Smooth muscle cell (in vitro differentiated cells): ENCODE measurements at regions not wholly inside any gene's neighbourhood (a gene's known extent, or its start where the extent isn't known, plus 50 kb on each side); places are given as distances from the start of the nearest gene placed in this dataset.
"Not testable (repeated sequence)": the region's sequence is repeated elsewhere in the genome, so short reads cannot be mapped to it uniquely, and the experiment has no call there.

Source experiments
- DNase-seq: peaks from one replicate; lab custom pipeline; 2025; ENCODE audit not compliant: unreplicated experiment; lab: John Stamatoyannopoulos, UW
- H2AFZ ChIP-seq: fragments of 200-600 bp; sonication (generic); 2 replicates; pipeline ENCODE4 v1.6.0; 2016; ENCODE audit warnings: antibody characterized with exemption, low read depth, mild to moderate bottlenecking
- H3F3A ChIP-seq: fragments of 200-600 bp; sonication (generic); 2 replicates; pipeline ENCODE4 v1.6.0; 2017; ENCODE audit warnings: antibody characterized with exemption, low read depth
- H3K27ac ChIP-seq: fragments of 200-600 bp; sonication (generic); 2 replicates; pipeline ENCODE4 v1.5.1; 2016; ENCODE audit warnings: low read depth, mild to moderate bottlenecking
- H3K27me3 ChIP-seq: fragments of 200-600 bp; sonication (generic); 2 replicates; pipeline ENCODE4 v1.6.1; 2016; ENCODE audit warnings: low read depth, mild to moderate bottlenecking
- H3K36me3 ChIP-seq: fragments of 200-600 bp; sonication (generic); 2 replicates; pipeline ENCODE4 v1.5.1; 2016; ENCODE audit warnings: low read depth
- H3K4me1 ChIP-seq: fragments of 200-600 bp; sonication (generic); 2 replicates; pipeline ENCODE4 v1.5.1; 2016; ENCODE audit warnings: low read depth
- H3K4me2 ChIP-seq: fragments of 200-600 bp; sonication (generic); 2 replicates; pipeline ENCODE4 v1.6.0; 2016; ENCODE audit warnings: mild to moderate bottlenecking
- H3K4me3 ChIP-seq: fragments of 200-600 bp; sonication (generic); 2 replicates; pipeline ENCODE4 v1.5.1; 2016; ENCODE audit warnings: mild to moderate bottlenecking
- H3K79me2 ChIP-seq: fragments of 200-600 bp; sonication (generic); 2 replicates; pipeline ENCODE4 v1.6.0; 2016; ENCODE audit warnings: low read depth, mild to moderate bottlenecking
- H3K9ac ChIP-seq: fragments of 200-600 bp; sonication (generic); 2 replicates; pipeline ENCODE4 v1.6.0; 2016; ENCODE audit warnings: low read depth
- H3K9me3 ChIP-seq: fragments of 200-600 bp; sonication (generic); replicated peaks from 2 replicates; pipeline ENCODE4 v1.5.1; 2016; ENCODE audit warnings: low read depth
- H4K20me1 ChIP-seq: fragments of 200-600 bp; sonication (generic); 2 replicates; pipeline ENCODE4 v1.6.0; 2016; ENCODE audit warnings: low read depth
- WGBS: methylation state at CpG from one replicate; pipeline ENCODE4 v1.1.7; 2016; ENCODE audit warnings: low lambda C conversion rate; 5-methylcytosine and 5-hydroxymethylcytosine counted together
- TF ChIP-seq, protein P1 (sequence below): fragments of 200-600 bp; sonication (generic); IDR thresholded peaks from 2 replicates; pipeline ENCODE4 v1.5.1; 2017; ENCODE audit warnings: borderline replicate concordance, mild to moderate bottlenecking, antibody characterized with exemption; ENCODE audit not compliant: insufficient read depth, poor library complexity, severe bottlenecking

- Histone ChIP-seq H3K4me2 (no peak overlapping the region), H3K4me1 (no peaks in the 10 kb centered on the region), H3K79me2 (no peaks in the 10 kb centered on the region), H3K9ac (no peak overlapping the region), H3K4me3 (no peak overlapping the region), H3K27ac (no peak overlapping the region), H2AFZ (no peak overlapping the region), H3K36me3 (no peaks in the 10 kb centered on the region), H3K27me3 (no peaks in the 10 kb centered on the region), H3K9me3 (no peaks in the 10 kb centered on the region), H3F3A (no peaks in the 10 kb centered on the region), H4K20me1 (no peaks in the 10 kb centered on the region)
- TF ChIP-seq, protein P1, sequence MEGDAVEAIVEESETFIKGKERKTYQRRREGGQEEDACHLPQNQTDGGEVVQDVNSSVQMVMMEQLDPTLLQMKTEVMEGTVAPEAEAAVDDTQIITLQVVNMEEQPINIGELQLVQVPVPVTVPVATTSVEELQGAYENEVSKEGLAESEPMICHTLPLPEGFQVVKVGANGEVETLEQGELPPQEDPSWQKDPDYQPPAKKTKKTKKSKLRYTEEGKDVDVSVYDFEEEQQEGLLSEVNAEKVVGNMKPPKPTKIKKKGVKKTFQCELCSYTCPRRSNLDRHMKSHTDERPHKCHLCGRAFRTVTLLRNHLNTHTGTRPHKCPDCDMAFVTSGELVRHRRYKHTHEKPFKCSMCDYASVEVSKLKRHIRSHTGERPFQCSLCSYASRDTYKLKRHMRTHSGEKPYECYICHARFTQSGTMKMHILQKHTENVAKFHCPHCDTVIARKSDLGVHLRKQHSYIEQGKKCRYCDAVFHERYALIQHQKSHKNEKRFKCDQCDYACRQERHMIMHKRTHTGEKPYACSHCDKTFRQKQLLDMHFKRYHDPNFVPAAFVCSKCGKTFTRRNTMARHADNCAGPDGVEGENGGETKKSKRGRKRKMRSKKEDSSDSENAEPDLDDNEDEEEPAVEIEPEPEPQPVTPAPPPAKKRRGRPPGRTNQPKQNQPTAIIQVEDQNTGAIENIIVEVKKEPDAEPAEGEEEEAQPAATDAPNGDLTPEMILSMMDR: no peak
- DNase-seq: no peak
- WGBS: 72% methylated on average over 14 of the region's 14 CpGs
These were observed 241.8 kb downstream of the ALG10 start for GRCh38 chr12:34264110-34264509.

- not testable (repeated sequence) for H3K4me1 ChIP-seq
These were observed 251.4 kb downstream of the ALG10 start for GRCh38 chr12:34273703-34274102.

GRCh38 chr12:34275129-34275528 lies 252.8 kb downstream of the ALG10 start:
- Histone ChIP-seq H3K4me2 (no peak overlapping the region), H3K27ac (no peak overlapping the region), H2AFZ (no peak overlapping the region), H3F3A (no peaks in the 10 kb centered on the region), H3K4me1 (no peaks in the 10 kb centered on the region), H3K79me2 (no peaks in the 10 kb centered on the region), H4K20me1 (no peaks in the 10 kb centered on the region), H3K36me3 (no peaks in the 10 kb centered on the region), H3K9me3 (peaks cover 2% of the 10 kb centered on the region), H3K9ac (no peak overlapping the region), H3K27me3 (no peaks in the 10 kb centered on the region), H3K4me3 (no peak overlapping the region)
- 89% methylated on average over 9 of the region's 9 CpGs for WGBS
- TF ChIP-seq, protein P1: no peak
- DNase-seq: no peak

More at GRCh38 chr12:34273703-34274102, 251.4 kb downstream of the ALG10 start:
- H4K20me1 ChIP-seq, H3K9ac ChIP-seq, H3K4me3 ChIP-seq, H2AFZ ChIP-seq, H3K4me2 ChIP-seq, H3K36me3 ChIP-seq, H3F3A ChIP-seq, H3K9me3 ChIP-seq, H3K27ac ChIP-seq, H3K27me3 ChIP-seq, H3K79me2 ChIP-seq, DNase-seq: not testable (repeated sequence)
- 61% methylated on average over 4 of the region's 4 CpGs for WGBS

GRCh38 chr12:34286483-34286882 lies 264.2 kb downstream of the ALG10 start:
- Histone ChIP-seq H3K4me3 (no peak overlapping the region), H3K9me3 (peaks cover 28% of the 10 kb centered on the region), H3K79me2 (no peaks in the 10 kb centered on the region), H2AFZ (no peak overlapping the region), H3K27ac (no peak overlapping the region), H3K27me3 (no peaks in the 10 kb centered on the region), H3F3A (no peaks in the 10 kb centered on the region), H3K4me1 (no peaks in the 10 kb centered on the region), H4K20me1 (no peaks in the 10 kb centered on the region), H3K4me2 (no peak overlapping the region), H3K36me3 (no peaks in the 10 kb centered on the region), H3K9ac (no peak overlapping the region)
- TF ChIP-seq, protein P1: no peak
- no peak for DNase-seq
- 77% methylated on average over 5 of the region's 5 CpGs for WGBS
